Activated CD8-positive, alpha-beta memory T cell treated with anti-CD3 and anti-CD28 coated beads for 36 hours (primary cell): ENCODE measurements at regions not wholly inside any gene's neighbourhood (a gene's known extent, or its start where the extent isn't known, plus 50 kb on each side); places are given as distances from the start of the nearest gene placed in this dataset.

ENCODE experiments used
- CTCF ChIA-PET: fragments of 350-600 bp; sonication (Branson Sonifier 250); formaldehyde crosslinking; loops from one replicate; lab custom pipeline; 2021; ENCODE audit warnings: antibody characterized with exemption; lab: Charles Lee
- POLR2A ChIA-PET: fragments of 350-600 bp; sonication (Branson Sonifier 250); formaldehyde crosslinking; loops from one replicate; lab custom pipeline; 2021; ENCODE audit warnings: antibody characterized with exemption; lab: Charles Lee

GRCh38 chr20:6629564-6629963, 137.9 kb upstream of the BMP2 start:
- POLR2A ChIA-PET = no interaction called here
- CTCF ChIA-PET = no interaction called here

GRCh38 chr20:6626805-6627204, 140.7 kb upstream of the BMP2 start:
- ChIA-PET CTCF (no interaction called here), POLR2A (no interaction called here)

GRCh38 chr20:6623989-6624388, 143.5 kb upstream of the BMP2 start:
- ChIA-PET CTCF (no interaction called here), POLR2A (no interaction called here)

GRCh38 chr20:6622041-6622440, 145.4 kb upstream of the BMP2 start:
- CTCF ChIA-PET = no interaction called here

GRCh38 chr20:6618051-6618450, 149.4 kb upstream of the BMP2 start:
- CTCF ChIA-PET = no interaction called here
- POLR2A ChIA-PET = no interaction called here

More at GRCh38 chr20:6622041-6622440, 145.4 kb upstream of the BMP2 start:
- POLR2A ChIA-PET = no interaction called here

GRCh38 chr20:6616421-6616820, 151.1 kb upstream of the BMP2 start:
- ChIA-PET POLR2A (no interaction called here), CTCF (no interaction called here)

- POLR2A ChIA-PET = no interaction called here
- CTCF ChIA-PET = no interaction called here
These were observed 152.7 kb upstream of the BMP2 start for GRCh38 chr20:6614836-6615235.

GRCh38 chr20:6613280-6613861, 154.1 kb upstream of the BMP2 start:
- ChIA-PET CTCF (no interaction called here), POLR2A (no interaction called here)

- ChIA-PET CTCF (no interaction called here), POLR2A (no interaction called here)
These were observed 154.9 kb upstream of the BMP2 start for GRCh38 chr20:6612606-6612923.

GRCh38 chr20:6611911-6612605, 155.4 kb upstream of the BMP2 start:
- CTCF ChIA-PET = no interaction called here
- POLR2A ChIA-PET = no interaction called here

GRCh38 chr20:6606651-6607050, 160.8 kb upstream of the BMP2 start:
- ChIA-PET CTCF (no interaction called here), POLR2A (no interaction called here)

GRCh38 chr20:6605055-6605935, 162.2 kb upstream of the BMP2 start:
- CTCF ChIA-PET = no interaction called here
- POLR2A ChIA-PET = no interaction called here

- ChIA-PET CTCF (no interaction called here), POLR2A (no interaction called here)
These were observed 163.3 kb upstream of the BMP2 start for GRCh38 chr20:6604179-6604578.

- ChIA-PET POLR2A (no interaction called here), CTCF (no interaction called here)
These were observed 167.4 kb upstream of the BMP2 start for GRCh38 chr20:6599876-6600735.

GRCh38 chr20:6595704-6596103, 171.8 kb upstream of the BMP2 start:
- CTCF ChIA-PET = no interaction called here
- POLR2A ChIA-PET = no interaction called here

GRCh38 chr20:6590891-6591637, 176.4 kb upstream of the BMP2 start:
- ChIA-PET CTCF (no interaction called here), POLR2A (no interaction called here)

GRCh38 chr20:6588296-6588695, 179.2 kb upstream of the BMP2 start:
- ChIA-PET CTCF (no interaction called here), POLR2A (no interaction called here)

GRCh38 chr20:6583134-6583738, 184.2 kb upstream of the BMP2 start:
- ChIA-PET POLR2A (no interaction called here), CTCF (no interaction called here)

- ChIA-PET CTCF (no interaction called here), POLR2A (no interaction called here)
These were observed 185.0 kb upstream of the BMP2 start for GRCh38 chr20:6582449-6582848.
